NB4 (cell line): ENCODE measurements at regions not wholly inside any gene's neighbourhood (a gene's known extent, or its start where the extent isn't known, plus 50 kb on each side); places are given as distances from the start of the nearest gene placed in this dataset.

Source experiments
- CTCF ChIP-seq: IDR thresholded peaks from one replicate; pipeline ENCODE4 v1.5.1; 2012; ENCODE audit warnings: low read depth, low read length
- MAX ChIP-seq: IDR thresholded peaks from 2 replicates; pipeline ENCODE4 v1.6.1; 2011; ENCODE audit warnings: low read depth, low read length
- POLR2A ChIP-seq: IDR thresholded peaks from 2 replicates; pipeline ENCODE4 v1.6.1; 2011; ENCODE audit warnings: mild to moderate bottlenecking; ENCODE audit not compliant: insufficient read length; ENCODE audit errors: extremely low read depth

GRCh38 chr2:567865-568638 lies 109.2 kb downstream of the TMEM18 start:
- TF ChIP-seq CTCF (no peak), POLR2A (no peak), MAX (no peak)
